ENCODE measurements at regions not wholly inside any gene's neighbourhood (a gene's known extent, or its start where the extent isn't known, plus 50 kb on each side); places are given as distances from the start of the nearest gene placed in this dataset.
"Not testable (repeated sequence)": the region's sequence is repeated elsewhere in the genome, so short reads cannot be mapped to it uniquely, and the experiment has no call there.

- not testable (repeated sequence) for TF ChIP-seq CTCF (IDR thresholded peaks at IDR 0.05); ZFX (IDR thresholded peaks at IDR 0.05; ENCODE audit: borderline replicate concordance)
Measured at GRCh38 chr9:42283179-42283543, 99.7 kb downstream of the SPATA31A6 start.

Data from 22Rv1 (cell line).